Activated CD4-positive, alpha-beta T cell treated with anti-CD3 and anti-CD28 coated beads, Interleukin-2, amount 50 U/mL, for 48 hours (primary cell): ENCODE measurements at regions not wholly inside any gene's neighbourhood (a gene's known extent, or its start where the extent isn't known, plus 50 kb on each side); places are given as distances from the start of the nearest gene placed in this dataset.
"Not testable (repeated sequence)": the region's sequence is repeated elsewhere in the genome, so short reads cannot be mapped to it uniquely, and the experiment has no call there.

ENCODE experiments used
- DNase-seq, 2 experiments: peaks; one replicate each; pipeline ENCODE4 v3.0.0-alpha.2; 2020

DNA sequence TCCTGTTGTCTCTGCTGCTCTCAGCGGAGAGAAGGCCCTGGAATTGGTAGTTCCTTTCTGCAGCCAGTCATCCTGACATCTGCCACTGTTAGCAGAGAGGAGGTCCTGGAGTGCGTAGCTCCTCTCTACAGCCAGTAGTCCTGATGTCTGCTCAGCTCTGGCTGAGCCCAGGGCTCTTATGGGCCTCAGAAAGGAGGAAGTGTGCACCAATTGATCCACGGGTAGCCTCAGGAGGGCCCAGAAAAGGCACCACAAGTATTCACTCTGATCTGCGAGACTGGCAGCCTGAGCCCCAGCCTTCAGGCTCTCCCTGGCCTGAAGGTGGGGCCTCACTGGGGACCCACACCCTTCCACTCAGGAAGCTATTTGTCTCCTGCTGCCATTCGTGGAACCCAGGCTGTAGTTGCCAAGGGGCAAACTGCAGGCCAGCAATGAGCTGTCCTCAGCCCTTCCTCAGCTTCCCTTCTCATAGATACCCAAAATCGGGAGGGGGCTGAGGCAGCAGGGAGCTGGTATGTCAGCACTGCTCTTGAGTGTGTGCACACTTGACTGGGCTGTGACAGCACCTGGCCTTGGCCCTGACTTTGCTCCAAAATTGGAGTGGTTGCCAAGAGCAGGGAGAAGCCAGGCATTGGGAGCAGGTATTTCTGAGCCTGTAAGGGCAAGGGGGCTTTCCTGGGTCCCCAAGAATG is 1049.5 kb upstream of the ACO1 start:
- no peak for DNase-seq

DNA sequence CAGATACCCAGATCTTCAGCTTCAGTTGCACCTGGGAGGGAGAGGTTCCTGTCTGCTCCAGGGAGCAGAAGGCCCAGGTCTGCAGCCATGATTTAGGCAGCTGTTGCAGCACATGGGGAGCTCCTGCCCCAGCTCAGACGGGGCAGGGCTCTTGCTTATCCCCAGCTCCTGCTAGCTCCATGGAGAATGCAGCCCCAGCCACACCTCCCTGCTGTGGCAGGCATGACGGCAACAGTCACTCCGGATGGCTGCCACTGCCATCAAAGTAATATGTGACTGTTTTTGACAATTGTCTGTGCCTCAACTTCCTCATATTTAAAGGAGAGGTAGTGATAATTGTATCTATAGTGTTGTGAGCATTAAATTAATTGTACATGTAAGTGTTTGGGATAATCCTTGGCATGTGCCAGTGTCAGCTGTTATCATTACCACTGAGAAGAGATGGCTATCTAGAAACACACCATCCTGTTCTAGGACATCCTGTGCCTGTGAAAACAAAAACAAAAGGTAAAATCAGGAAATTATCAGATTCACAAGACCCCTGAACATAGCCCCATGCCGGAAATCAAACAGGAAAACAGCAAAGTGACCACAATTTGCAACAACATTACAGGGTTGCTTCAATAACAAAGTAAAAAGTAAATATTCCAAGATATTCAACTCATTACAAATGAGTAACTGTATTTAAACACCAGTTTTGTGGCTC is 1048.8 kb upstream of the ACO1 start:
- no peak for DNase-seq

DNA sequence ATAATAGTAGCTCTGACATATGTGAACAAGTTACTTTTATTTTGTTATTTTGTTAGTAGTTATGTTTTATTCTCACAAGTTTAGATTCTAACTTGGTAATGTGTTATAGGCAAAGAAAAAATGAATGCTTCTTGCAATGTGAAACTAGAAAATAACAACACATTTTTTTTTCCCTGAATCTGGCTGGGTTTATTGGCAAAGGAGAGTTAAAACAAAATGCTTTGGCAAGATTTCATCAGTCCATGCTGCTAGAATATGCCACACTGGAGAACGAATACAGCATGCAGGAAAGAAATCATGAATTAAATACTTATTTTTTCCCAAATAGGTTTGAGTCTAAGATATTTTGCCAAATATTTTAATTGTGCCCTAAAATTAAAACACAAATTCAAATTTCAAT is 1048.1 kb upstream of the ACO1 start:
- no peak for DNase-seq

DNA sequence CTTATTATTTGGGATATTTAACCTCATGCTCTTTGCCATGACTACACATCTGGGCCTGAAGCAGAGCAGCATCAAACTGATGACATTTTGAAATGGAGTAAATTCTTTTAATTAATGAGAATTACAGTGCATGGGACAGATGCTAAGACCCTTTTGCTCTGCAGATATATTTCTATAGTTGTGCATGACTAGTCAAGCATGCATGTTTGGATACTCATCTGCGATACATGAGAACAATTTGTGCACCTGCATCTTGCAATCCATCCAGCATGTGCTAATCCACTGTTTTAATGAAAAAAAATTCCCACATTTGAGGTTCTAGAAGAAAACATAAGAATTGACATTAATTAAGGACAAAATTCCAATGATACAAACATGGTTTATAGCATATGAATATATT is 1047.6 kb upstream of the ACO1 start:
- no peak for DNase-seq

GRCh38 chr9:31347082-31347617 is 1037.3 kb upstream of the ACO1 start:
- peak in 1 of 2 experiments; percentile 8 for DNase-seq

GRCh38 chr9:31355159-31355882 is 1029.1 kb upstream of the ACO1 start:
- no peak for DNase-seq

GRCh38 chr9:31355965-31356364 is 1028.5 kb upstream of the ACO1 start:
- no peak for DNase-seq

GRCh38 chr9:31359071-31359470 is 1025.4 kb upstream of the ACO1 start:
- no peak for DNase-seq

- DNase-seq = no peak
Observed at GRCh38 chr9:31364171-31364570, 1020.3 kb upstream of the ACO1 start.

GRCh38 chr9:31372799-31373587 is 1011.5 kb upstream of the ACO1 start:
- DNase-seq = no peak

GRCh38 chr9:31377358-31377757 is 1007.1 kb upstream of the ACO1 start:
- no peak for DNase-seq

DNA sequence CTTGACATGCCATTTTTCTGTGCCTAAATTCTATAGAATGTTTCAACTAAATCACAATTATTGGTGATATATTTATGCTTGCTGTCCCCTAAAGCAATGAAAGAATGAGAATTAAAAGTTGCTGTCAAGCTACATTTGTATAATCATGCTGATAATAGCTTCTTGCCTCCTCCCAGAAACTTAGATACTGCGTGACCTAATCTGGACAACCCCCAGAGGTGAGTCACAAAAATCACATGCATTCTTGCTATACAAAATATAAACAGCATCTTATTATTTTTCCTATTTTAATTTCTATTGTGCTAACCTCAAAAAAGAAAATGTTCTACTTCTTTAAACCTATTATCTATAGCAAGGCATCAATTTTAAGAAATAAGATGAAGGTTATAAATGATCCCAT is 995.8 kb upstream of the ACO1 start:
- DNase-seq = no peak

DNA sequence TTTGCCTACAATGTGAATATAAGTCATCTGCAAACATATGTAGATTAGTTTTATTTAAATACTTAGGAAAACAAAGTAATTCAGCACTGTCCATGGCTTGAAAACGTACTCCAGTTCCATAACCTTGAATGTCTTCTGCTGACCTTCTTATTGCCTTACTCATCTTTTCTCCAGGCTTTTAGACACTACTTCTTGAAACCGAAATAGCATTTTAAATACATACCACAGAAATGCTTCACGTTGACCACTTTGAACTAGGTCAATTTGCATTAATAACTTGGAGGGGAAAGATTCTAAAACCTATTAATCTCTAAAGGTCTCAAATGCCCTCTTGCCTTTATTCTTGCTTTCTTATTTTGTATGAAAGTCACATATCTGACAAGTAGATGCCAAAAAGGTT is 995.4 kb upstream of the ACO1 start:
- DNase-seq = no peak

- DNase-seq = no peak
Observed at GRCh38 chr9:31390403-31391025, 993.9 kb upstream of the ACO1 start.

- no peak for DNase-seq
Observed at GRCh38 chr9:31393240-31393639, 991.2 kb upstream of the ACO1 start.

DNA sequence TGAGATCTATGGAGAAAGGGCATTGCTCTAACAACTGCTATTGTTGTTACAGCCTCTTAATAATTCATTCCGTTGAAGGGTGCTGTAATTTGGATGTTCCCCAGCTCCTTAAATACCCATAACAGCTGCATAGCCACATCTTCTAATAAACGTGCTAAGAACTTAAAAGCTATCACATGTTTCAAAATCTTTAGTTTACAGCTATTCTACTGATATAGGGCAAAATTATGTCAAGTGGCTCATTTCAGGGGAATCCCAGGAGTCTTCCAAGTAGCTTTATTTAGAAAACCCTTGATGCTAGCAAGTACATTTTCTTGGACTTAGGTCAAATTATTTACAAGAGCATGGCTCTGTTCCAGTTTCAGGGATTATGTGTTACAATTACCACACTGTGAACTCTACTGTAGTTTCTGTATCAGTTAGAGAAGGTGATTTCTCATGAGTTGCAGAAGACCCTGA is 990.4 kb upstream of the ACO1 start:
- no peak for DNase-seq

- DNase-seq = no peak
Observed at GRCh38 chr9:31412081-31412480, 972.4 kb upstream of the ACO1 start.

- no peak for DNase-seq
Observed at GRCh38 chr9:31415164-31415563, 969.3 kb upstream of the ACO1 start.

DNA sequence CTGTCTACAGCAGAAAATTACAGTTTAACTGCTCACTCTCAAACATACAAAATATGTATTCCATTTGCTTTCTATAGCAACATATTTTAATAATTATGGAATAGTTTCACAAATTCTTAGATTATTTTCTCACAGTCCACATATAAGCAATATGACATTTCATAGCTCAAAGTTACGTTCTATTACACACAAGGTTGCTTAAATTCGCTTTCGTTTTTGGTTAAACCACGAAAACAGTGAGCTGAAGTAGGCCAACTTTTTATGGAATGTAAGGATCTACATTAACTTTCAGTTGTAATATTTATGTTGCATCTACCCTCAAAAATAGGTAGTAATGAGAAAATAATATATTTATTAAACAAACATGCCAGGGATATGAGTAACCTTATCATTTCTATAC is 966.0 kb upstream of the ACO1 start:
- DNase-seq = no peak

DNA sequence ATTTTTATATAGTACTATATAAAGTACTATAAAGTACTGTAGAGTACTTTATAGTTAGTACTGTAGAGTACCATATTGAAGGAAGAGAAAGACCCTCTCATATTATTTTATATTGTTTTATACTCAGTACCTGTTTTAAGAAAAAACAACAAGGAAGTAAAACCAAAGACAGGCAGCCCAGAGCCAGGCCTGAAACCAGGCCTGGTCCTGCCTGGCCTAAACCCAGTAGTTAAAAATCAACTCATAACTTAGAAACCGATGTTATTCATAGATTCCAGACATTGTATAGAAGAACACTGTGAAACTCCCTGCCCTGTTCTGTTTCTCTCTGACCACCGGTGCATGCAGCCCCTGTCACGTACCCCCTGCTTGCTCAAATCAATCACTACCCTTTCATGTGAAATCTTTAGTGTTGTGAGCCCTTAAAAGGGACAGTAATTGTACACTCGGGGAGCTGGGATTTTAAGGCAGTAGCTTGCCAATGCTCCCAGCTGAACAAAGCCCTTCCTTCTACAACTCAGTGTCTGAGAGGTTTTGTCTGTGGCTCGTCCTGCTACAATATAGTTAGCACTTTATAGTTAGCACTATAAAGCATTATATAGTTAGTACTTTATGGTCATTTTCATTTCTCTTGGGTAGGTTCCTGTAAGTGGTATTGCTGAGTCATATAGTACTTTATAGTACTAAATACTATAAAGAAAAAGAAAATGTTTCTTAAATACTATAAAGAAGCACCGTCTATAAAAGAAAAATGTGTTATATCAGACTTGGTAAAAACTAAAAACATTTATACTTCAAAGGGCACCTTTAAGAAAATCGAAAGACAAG is 940.6 kb upstream of the ACO1 start:
- not testable (repeated sequence) for DNase-seq

DNA sequence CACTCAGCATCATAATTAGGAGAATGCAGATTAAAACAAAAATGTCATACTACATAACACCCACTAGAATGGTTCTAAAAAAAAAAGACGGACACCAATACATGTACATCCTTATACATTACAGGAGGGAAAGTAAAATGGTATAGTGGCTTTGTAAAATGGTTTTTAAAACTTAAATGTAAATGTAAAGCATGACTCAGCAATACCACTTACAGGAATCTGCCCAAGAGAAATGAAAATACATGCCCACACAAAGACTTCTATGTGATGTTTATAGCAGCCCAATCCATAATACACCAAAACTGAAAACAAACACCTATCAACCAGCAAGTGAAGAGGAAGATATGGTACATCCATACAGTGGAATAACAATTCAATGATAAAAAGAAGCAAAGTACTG is 939.1 kb upstream of the ACO1 start:
- no peak for DNase-seq
